Psoas muscle (tissue), 7 donors: ENCODE measurements at regions not wholly inside any gene's neighbourhood (a gene's known extent, or its start where the extent isn't known, plus 50 kb on each side); places are given as distances from the start of the nearest gene placed in this dataset.

Experiments
- ATAC-seq, 4 donors: fragments of 200-7000 bp; cut with Tn5 transposase; one replicate each; pipeline ENCODE4 v1.9.1; 2020; ENCODE audit warnings: moderate library complexity in 3 of 4, mild to moderate bottlenecking in 2 of 4
- DNase-seq, 2 donors: peaks; one replicate each; pipeline ENCODE4 v3.0.0-alpha.2; 2020
- H3K27ac ChIP-seq: fragments of 200-600 bp; one replicate; pipeline ENCODE4 v1.8.0; 2022
- H3K27me3 ChIP-seq, 3 donors: fragments of 200-600 bp in 1 of 3; one replicate each; pipeline versions ENCODE4 v1.6.1 to v1.8.0; 2013 to 2022; ENCODE audit warnings: low read length in 2 of 3, mild to moderate bottlenecking in 2 of 3, moderate library complexity in 1 of 3; ENCODE audit not compliant: insufficient read depth in 3 of 3
- H3K36me3 ChIP-seq, 2 donors: fragments of 200-600 bp in 1 of 2; one replicate each; pipeline versions ENCODE4 v1.6.1 to v1.8.0; 2013 to 2022; ENCODE audit warnings: low read depth in 1 of 2, mild to moderate bottlenecking in 1 of 2, moderate library complexity in 1 of 2; ENCODE audit not compliant: insufficient read depth in 1 of 2
- H3K4me1 ChIP-seq: fragments of 200-600 bp; one replicate; pipeline ENCODE4 v1.8.0; 2022
- H3K4me3 ChIP-seq: fragments of 200-600 bp; one replicate; pipeline ENCODE4 v1.8.0; 2022; ENCODE audit warnings: mild to moderate bottlenecking
- H3K9me3 ChIP-seq: fragments of 200-600 bp; one replicate; pipeline ENCODE4 v1.8.0; 2022
- WGBS, 3 donors: extraction: QIAGEN DNeasy Blood & Tissue Kit; methylation state at CpG; one replicate each; pipeline versions ENCODE4 v1.1.6 to v1.1.7; 2013; 5-methylcytosine and 5-hydroxymethylcytosine counted together
- intact Hi-C, 2 donors: fragments of 100-400 bp; cut with DNase I; formaldehyde crosslinking; loops; one replicate each; pipeline versions ENCODE4 v1.11.0 to v1.14.2; 2022
- TF ChIP-seq, protein P1 (sequence below): fragments of 200-600 bp; IDR thresholded peaks from one replicate; pipeline ENCODE4 v1.8.0; 2022; ENCODE audit warnings: antibody characterized with exemption
- donor health status: healthy with polysubstance abuse.
- donor health status: DM: no; HTN: no; CAD: no; lungs with moderate emphysema.
- donor health status: Bipolar disorder and iron deficiency.
- donor health status: healthy.
- donor health status: DM: yes; HTN: yes; CAD: no.
- donor health status: DM: no; HTN: no; CAD: no.
- donor health status: DM: yes; HTN: yes; CAD: no.

DNA sequence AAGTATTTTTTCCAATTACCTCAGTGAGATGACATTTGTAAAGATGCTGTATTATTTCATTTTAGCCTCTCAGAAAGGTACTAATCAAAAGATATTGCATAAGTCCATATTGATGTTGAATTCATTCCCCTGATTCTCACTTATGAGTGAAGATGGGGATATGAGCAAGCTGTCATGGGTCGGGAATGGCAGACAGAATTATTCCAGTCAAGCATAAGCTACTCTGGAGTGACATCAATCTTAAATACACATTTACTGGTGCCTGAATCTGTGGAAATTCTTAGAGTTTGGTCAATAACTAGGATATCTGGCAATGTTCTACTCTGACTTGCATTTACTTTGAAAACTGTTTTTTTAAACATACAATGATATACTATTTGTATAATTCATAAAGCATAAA lies 283.8 kb upstream of the PCDH7 start:
- Histone ChIP-seq H3K36me3 (no peaks in the 10 kb centered on the region), H3K4me3 (no peak overlapping the region), H3K27ac (no peak overlapping the region), H3K4me1 (no peaks in the 10 kb centered on the region), H3K27me3 (no peaks in the 10 kb centered on the region), H3K9me3 (no peaks in the 10 kb centered on the region)
- no peak for DNase-seq
- WGBS, 3 donors: 65 to 77% (median 77%) methylated on average over 1 of the region's 1 CpG
- ATAC-seq: no peak
- TF ChIP-seq, protein P1, sequence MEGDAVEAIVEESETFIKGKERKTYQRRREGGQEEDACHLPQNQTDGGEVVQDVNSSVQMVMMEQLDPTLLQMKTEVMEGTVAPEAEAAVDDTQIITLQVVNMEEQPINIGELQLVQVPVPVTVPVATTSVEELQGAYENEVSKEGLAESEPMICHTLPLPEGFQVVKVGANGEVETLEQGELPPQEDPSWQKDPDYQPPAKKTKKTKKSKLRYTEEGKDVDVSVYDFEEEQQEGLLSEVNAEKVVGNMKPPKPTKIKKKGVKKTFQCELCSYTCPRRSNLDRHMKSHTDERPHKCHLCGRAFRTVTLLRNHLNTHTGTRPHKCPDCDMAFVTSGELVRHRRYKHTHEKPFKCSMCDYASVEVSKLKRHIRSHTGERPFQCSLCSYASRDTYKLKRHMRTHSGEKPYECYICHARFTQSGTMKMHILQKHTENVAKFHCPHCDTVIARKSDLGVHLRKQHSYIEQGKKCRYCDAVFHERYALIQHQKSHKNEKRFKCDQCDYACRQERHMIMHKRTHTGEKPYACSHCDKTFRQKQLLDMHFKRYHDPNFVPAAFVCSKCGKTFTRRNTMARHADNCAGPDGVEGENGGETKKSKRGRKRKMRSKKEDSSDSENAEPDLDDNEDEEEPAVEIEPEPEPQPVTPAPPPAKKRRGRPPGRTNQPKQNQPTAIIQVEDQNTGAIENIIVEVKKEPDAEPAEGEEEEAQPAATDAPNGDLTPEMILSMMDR: no peak
- intact Hi-C loops: no loop called here

DNA sequence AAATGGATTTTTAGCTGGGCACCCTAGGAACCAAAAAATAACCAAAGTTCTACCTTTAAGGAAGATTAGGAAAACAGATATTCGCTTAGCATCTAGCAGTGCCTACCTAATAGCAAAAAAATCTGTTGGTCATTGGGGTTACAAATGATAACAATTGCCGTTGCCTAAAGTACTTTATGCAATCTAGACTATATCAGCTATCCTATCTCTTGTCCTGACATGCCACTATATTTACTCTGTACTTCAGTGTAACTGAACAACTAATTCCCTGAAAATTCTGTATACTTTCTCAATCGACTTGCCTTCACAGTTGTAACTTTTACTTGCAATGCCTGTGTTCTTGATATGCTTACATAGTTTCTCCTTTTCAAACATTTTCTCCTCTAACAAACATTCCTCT lies 282.9 kb upstream of the PCDH7 start:
- H3K4me1 ChIP-seq: no peaks in the 10 kb centered on the region
- no peak for ATAC-seq
- H3K4me3 ChIP-seq: no peak overlapping the region
- no peaks in the 10 kb centered on the region for H3K9me3 ChIP-seq
- TF ChIP-seq, protein P1: no peak
- no peaks in the 10 kb centered on the region for H3K36me3 ChIP-seq
- H3K27ac ChIP-seq: no peak overlapping the region
- no peak for DNase-seq
- intact Hi-C loops: no loop called here
- 84 to 87% (median 85%) methylated on average over 3 of the region's 3 CpGs for WGBS, 3 donors
- no peaks in the 10 kb centered on the region for H3K27me3 ChIP-seq

DNA sequence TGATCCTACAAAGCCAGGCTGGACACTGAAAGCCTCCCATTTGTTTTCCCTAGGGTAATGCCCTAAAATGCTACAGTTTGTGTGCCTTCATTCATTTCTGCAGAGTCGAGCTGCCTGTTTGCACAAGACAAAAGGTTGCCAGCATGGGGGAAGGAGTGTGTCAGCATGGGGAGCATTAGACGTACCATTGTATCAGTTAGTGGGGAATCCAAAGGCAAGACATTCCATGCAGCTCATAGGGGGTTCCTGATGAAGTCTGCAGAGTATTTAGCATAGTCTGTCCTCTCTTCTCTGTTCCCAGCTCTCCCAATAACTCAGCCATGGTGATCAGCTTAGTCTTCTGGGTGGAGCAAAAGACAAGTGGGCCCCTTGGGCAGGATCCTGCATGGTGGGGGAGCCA lies 276.9 kb upstream of the PCDH7 start:
- intact Hi-C loops: no loop called here
- TF ChIP-seq, protein P1: no peak
- Histone ChIP-seq H3K9me3 (no peaks in the 10 kb centered on the region), H3K4me3 (no peak overlapping the region), H3K27ac (no peak overlapping the region), H3K4me1 (no peaks in the 10 kb centered on the region), H3K36me3 (no peaks in the 10 kb centered on the region), H3K27me3 (no peaks in the 10 kb centered on the region)
- DNase-seq (no peak), ATAC-seq (no peak)
- WGBS, 3 donors: 47 to 64% (median 51%) methylated on average over 2 of the region's 2 CpGs

- Histone ChIP-seq H3K4me3 (no peak overlapping the region), H3K27me3 (no peaks in the 10 kb centered on the region), H3K4me1 (no peaks in the 10 kb centered on the region), H3K9me3 (peaks cover 3% of the 10 kb centered on the region), H3K36me3 (no peaks in the 10 kb centered on the region), H3K27ac (no peak overlapping the region)
- TF ChIP-seq, protein P1: no peak
- ATAC-seq (no peak), DNase-seq (no peak)
- intact Hi-C loops: no loop called here
Measured at GRCh38 chr4:30450474-30450873, 269.7 kb upstream of the PCDH7 start.

DNA sequence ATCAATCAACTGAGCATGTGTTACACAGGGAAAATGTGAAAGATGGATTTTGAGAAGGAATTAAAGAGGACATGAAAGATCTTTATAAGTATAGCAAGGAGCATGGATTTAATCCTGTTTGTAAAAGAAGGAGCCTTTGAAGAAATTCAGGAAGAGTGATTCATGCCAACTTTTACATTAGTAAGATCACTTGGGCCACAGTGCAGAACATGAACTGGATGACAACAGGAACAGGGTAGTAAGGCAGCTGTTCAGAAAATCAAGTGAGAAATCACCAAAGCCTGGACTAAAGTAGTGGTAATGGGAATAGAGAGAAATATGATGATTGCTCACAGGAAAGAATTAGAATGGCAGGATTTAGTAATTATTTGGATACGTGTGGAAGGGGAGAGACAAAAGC lies 265.7 kb upstream of the PCDH7 start:
- no peaks in the 10 kb centered on the region for H3K36me3 ChIP-seq
- no peaks in the 10 kb centered on the region for H3K4me1 ChIP-seq
- no peak overlapping the region for H3K4me3 ChIP-seq
- no peaks in the 10 kb centered on the region for H3K27me3 ChIP-seq
- intact Hi-C loops: no loop called here
- DNase-seq (no peak), ATAC-seq (no peak)
- WGBS, 3 donors: 21 to 52% (median 44%) methylated on average over 1 of the region's 1 CpG
- no peak overlapping the region for H3K27ac ChIP-seq
- peaks cover 3% of the 10 kb centered on the region for H3K9me3 ChIP-seq
- TF ChIP-seq, protein P1: no peak
